Endothelial cell of umbilical vein (primary cell): ENCODE measurements at regions not wholly inside any gene's neighbourhood (a gene's known extent, or its start where the extent isn't known, plus 50 kb on each side); places are given as distances from the start of the nearest gene placed in this dataset.

Experiments used
- BruUV-seq: library from RNA; stranded (reverse); fragments of 400-500 nt; replicated peaks from 2 replicates; lab custom pipeline; 2021; lab: Mats Ljungman, UMichigan
- CTCF ChIA-PET: fragments of 300-600, 350-600 bp; sonication (Branson Sonifier 250); formaldehyde crosslinking; loops from one replicate; lab custom pipeline; 2021; ENCODE audit warnings: antibody characterized with exemption, inconsistent platforms; lab: Charles Lee
- POLR2A ChIA-PET: fragments of 300-600, 350-600 bp; sonication (Branson Sonifier 250); formaldehyde crosslinking; loops from one replicate; lab custom pipeline; 2021; ENCODE audit warnings: antibody characterized with exemption, inconsistent platforms; lab: Charles Lee
- DNase-seq: peaks from one replicate; pipeline ENCODE4 v3.0.0-alpha.2; 2011; ENCODE audit warnings: low read depth, low spot score
- FAIRE-seq: peaks from 2 replicates; lab custom pipeline; 2011; peaks lifted over from hg19 to GRCh38; lab: Jason Lieb, UNC
- H2AFZ ChIP-seq: 2 replicates; pipeline ENCODE4 v1.6.0; 2012; ENCODE audit warnings: low read depth, low read length, control low read depth, inconsistent platforms
- H3K27ac ChIP-seq: 2 replicates; pipeline ENCODE4 v1.5.1; 2011; ENCODE audit warnings: low read depth, mild to moderate bottlenecking, control low read depth, low read length, moderate library complexity; ENCODE audit not compliant: insufficient read depth
- H3K27me3 ChIP-seq, 2 experiments: 2 replicates each; pipeline versions ENCODE4 v1.6.0 to v1.6.1; 2011; ENCODE audit warnings: low read length in 2 of 2, mixed read lengths in 1 of 2; ENCODE audit not compliant: control insufficient read depth in 2 of 2, insufficient read depth in 2 of 2
- H3K36me3 ChIP-seq, 2 experiments: 2 replicates in 1 of 2; 3 replicates in 1 of 2; pipeline ENCODE4 v1.5.1; 2011; ENCODE audit warnings: low read length in 2 of 2, mild to moderate bottlenecking in 1 of 2, moderate library complexity in 1 of 2; ENCODE audit not compliant: control insufficient read depth in 2 of 2, insufficient read depth in 2 of 2; ENCODE audit errors: extremely low read depth in 1 of 2
- H3K4me1 ChIP-seq: 3 replicates; pipeline ENCODE4 v1.5.1; 2011; ENCODE audit warnings: mild to moderate bottlenecking, low read length; ENCODE audit not compliant: control insufficient read depth, insufficient read depth; ENCODE audit errors: extremely low read depth
- H3K4me2 ChIP-seq: 2 replicates; pipeline ENCODE4 v1.6.1; 2011; ENCODE audit warnings: low read length, control low read depth, mixed read lengths; ENCODE audit not compliant: insufficient read depth
- H3K4me3 ChIP-seq, 3 experiments: fragments of 200-600 bp in 1 of 3; sonication (generic), shearing (Covaris generic) in 1 of 3; replicated peaks in 1 of 3; 2 replicates each; pipeline ENCODE4 v1.5.1; 2011 to 2016; ENCODE audit warnings: control low read depth in 3 of 3, low read length in 3 of 3, mild to moderate bottlenecking in 2 of 3, inconsistent platforms in 1 of 3, low read depth in 1 of 3, moderate library complexity in 1 of 3; ENCODE audit not compliant: insufficient read depth in 1 of 3
- H3K79me2 ChIP-seq: 2 replicates; pipeline ENCODE4 v1.6.0; 2012; ENCODE audit warnings: low read length, inconsistent platforms; ENCODE audit not compliant: control insufficient read depth, insufficient read depth
- H3K9ac ChIP-seq: replicated peaks from 2 replicates; pipeline ENCODE3; 2011; ENCODE audit warnings: low read length, control low read depth; ENCODE audit not compliant: insufficient read depth; ENCODE audit errors: extremely low read depth
- H3K9me1 ChIP-seq: replicated peaks from 3 replicates; pipeline ENCODE4 v1.6.0; 2011; ENCODE audit warnings: mild to moderate bottlenecking, low read length; ENCODE audit not compliant: control insufficient read depth, insufficient read depth; ENCODE audit errors: extremely low read depth
- H3K9me3 ChIP-seq: replicated peaks from 2 replicates; pipeline ENCODE4 v1.5.1; 2012; ENCODE audit warnings: low read length, inconsistent platforms; ENCODE audit not compliant: control insufficient read depth, insufficient read depth
- H4K20me1 ChIP-seq: replicated peaks from 2 replicates; pipeline ENCODE3; 2011; ENCODE audit warnings: mild to moderate bottlenecking, low read length; ENCODE audit not compliant: control insufficient read depth, insufficient read depth; ENCODE audit errors: extremely low read depth
- CTCF ChIP-seq, 2 donors: IDR thresholded peaks; 1 replicate in 1 of 2; 2 replicates in 1 of 2; pipeline ENCODE4 v1.5.1; 2011; ENCODE audit warnings: low read length in 2 of 2, mild to moderate bottlenecking in 2 of 2, moderate library complexity in 2 of 2, control low read depth in 1 of 2, inconsistent platforms in 1 of 2, low read depth in 1 of 2; ENCODE audit not compliant: insufficient read depth in 1 of 2; ENCODE audit errors: extremely low read depth in 1 of 2
- EZH2 ChIP-seq: IDR thresholded peaks from 2 replicates; pipeline ENCODE4 v1.6.1; 2012; ENCODE audit warnings: borderline replicate concordance, low read depth, mild to moderate bottlenecking, moderate library complexity, low read length, inconsistent platforms; ENCODE audit not compliant: severe bottlenecking
- FOS ChIP-seq: IDR thresholded peaks from 2 replicates; pipeline ENCODE4 v1.6.1; 2011; ENCODE audit warnings: mild to moderate bottlenecking, low read length, moderate library complexity, borderline replicate concordance; ENCODE audit not compliant: insufficient read depth
- GATA2 ChIP-seq: IDR thresholded peaks from 2 replicates; pipeline ENCODE4 v1.7.0; 2011; ENCODE audit warnings: low read depth, mild to moderate bottlenecking, moderate library complexity, mixed read lengths, low read length; ENCODE audit not compliant: insufficient read length, insufficient read depth
- JUN ChIP-seq: IDR thresholded peaks from 2 replicates; pipeline ENCODE4 v1.6.1; 2011; ENCODE audit warnings: borderline replicate concordance, low read depth; ENCODE audit not compliant: insufficient read length, insufficient read depth
- MAX ChIP-seq: IDR thresholded peaks from 2 replicates; pipeline ENCODE4 v1.6.1; 2011; ENCODE audit not compliant: insufficient read depth, insufficient read length
- MYC ChIP-seq: IDR thresholded peaks from one replicate; pipeline ENCODE4 v1.6.1; 2011; ENCODE audit warnings: mild to moderate bottlenecking, low read depth, low read length
- POLR2A ChIP-seq: IDR thresholded peaks from 2 replicates; pipeline ENCODE4 v1.6.1; 2012; ENCODE audit warnings: low read depth, mild to moderate bottlenecking, control low read depth, low read length
- POLR2AphosphoS5 ChIP-seq: IDR thresholded peaks from 2 replicates; pipeline ENCODE4 v1.6.1; 2012; ENCODE audit warnings: low read depth, mild to moderate bottlenecking, control low read depth, low read length, moderate library complexity; ENCODE audit not compliant: insufficient read depth
- dilution Hi-C: fragments of 300-500 bp; cut with MboI; formaldehyde crosslinking; loops from one replicate; pipeline ENCODE4 v1.15.0; 2019; ENCODE audit warnings: low sequenced_read_pairs; ENCODE audit not compliant: extremely low pct_ligation_motif_present
- intact Hi-C: fragments of 100-400 bp; cut with micrococcal nuclease; formaldehyde crosslinking; loops from one replicate; pipeline ENCODE4 v1.10.0; 2022

GRCh38 chr2:105969552-105969951 is 224.5 kb downstream of the UXS1 start:
- ChIA-PET CTCF (no interaction called here), POLR2A (no interaction called here)
- Histone ChIP-seq H3K27me3 (no peaks in the 10 kb centered on the region), H2AFZ (no peak overlapping the region), H3K9me1 (no peaks in the 10 kb centered on the region), H3K4me1 (no peaks in the 10 kb centered on the region), H3K27ac (no peak overlapping the region), H3K36me3 (no peaks in the 10 kb centered on the region), H3K79me2 (no peaks in the 10 kb centered on the region), H3K4me3 (no peak overlapping the region), H4K20me1 (no peaks in the 10 kb centered on the region), H3K9ac (no peak overlapping the region), H3K9me3 (no peaks in the 10 kb centered on the region), H3K4me2 (no peak overlapping the region)
- no TSS peak for BruUV-seq
- DNase-seq (no peak), FAIRE-seq (no peak)
- dilution Hi-C loops (no loop called here), intact Hi-C loops (no loop called here)
- TF ChIP-seq CTCF (IDR thresholded peaks at IDR 0.05; ENCODE audit: extremely low read depth in 1 of 2, insufficient read depth in 1 of 2, low read depth in 1 of 2, low read length in 2 of 2) (peak; percentile 14 to 19), MAX (no peak), JUN (no peak)

GRCh38 chr2:105962221-105962620 is 217.5 kb downstream of the NCK2 start:
- Histone ChIP-seq H3K27ac (no peak overlapping the region), H3K27me3 (no peaks in the 10 kb centered on the region), H3K36me3 (no peaks in the 10 kb centered on the region), H3K9me3 (no peaks in the 10 kb centered on the region), H3K4me3 (no peak overlapping the region), H3K79me2 (no peaks in the 10 kb centered on the region), H3K9me1 (no peaks in the 10 kb centered on the region), H2AFZ (no peak overlapping the region), H3K9ac (no peak overlapping the region), H4K20me1 (no peaks in the 10 kb centered on the region), H3K4me1 (no peaks in the 10 kb centered on the region), H3K4me2 (no peak overlapping the region)
- dilution Hi-C loops (no loop called here), intact Hi-C loops (no loop called here)
- ChIA-PET CTCF (no interaction called here), POLR2A (no interaction called here)
- no TSS peak for BruUV-seq
- FAIRE-seq: no peak
- no peak for DNase-seq
- no peak for TF ChIP-seq POLR2AphosphoS5
- TF ChIP-seq FOS: no peak
- no peak for TF ChIP-seq CTCF (IDR thresholded peaks at IDR 0.05; ENCODE audit: extremely low read depth in 1 of 2, insufficient read depth in 1 of 2, low read depth in 1 of 2, low read length in 2 of 2)
- no peak for TF ChIP-seq MAX
- TF ChIP-seq POLR2A: no peak
- TF ChIP-seq EZH2: no peak
- TF ChIP-seq GATA2: no peak
- no peak for TF ChIP-seq MYC
- no peak for TF ChIP-seq JUN
